ENCODE measurements at regions not wholly inside any gene's neighbourhood (a gene's known extent, or its start where the extent isn't known, plus 50 kb on each side); places are given as distances from the start of the nearest gene placed in this dataset.

GRCh38 chr10:35950226-35950625, 308.1 kb upstream of the FZD8 start:
- Histone ChIP-seq H3K9me3 (no peaks in the 10 kb centered on the region), H3K4me3 (no peak overlapping the region), H3K36me3 (replicated peaks in 1 of 2; ENCODE audit: insufficient read depth in 1 of 2, low read depth in 2 of 2) (no peaks in the 10 kb centered on the region), H3K27ac (no peak overlapping the region), H3K27me3 (no peaks in the 10 kb centered on the region), H3K4me1 (no peaks in the 10 kb centered on the region)
- TF ChIP-seq, protein P1, sequence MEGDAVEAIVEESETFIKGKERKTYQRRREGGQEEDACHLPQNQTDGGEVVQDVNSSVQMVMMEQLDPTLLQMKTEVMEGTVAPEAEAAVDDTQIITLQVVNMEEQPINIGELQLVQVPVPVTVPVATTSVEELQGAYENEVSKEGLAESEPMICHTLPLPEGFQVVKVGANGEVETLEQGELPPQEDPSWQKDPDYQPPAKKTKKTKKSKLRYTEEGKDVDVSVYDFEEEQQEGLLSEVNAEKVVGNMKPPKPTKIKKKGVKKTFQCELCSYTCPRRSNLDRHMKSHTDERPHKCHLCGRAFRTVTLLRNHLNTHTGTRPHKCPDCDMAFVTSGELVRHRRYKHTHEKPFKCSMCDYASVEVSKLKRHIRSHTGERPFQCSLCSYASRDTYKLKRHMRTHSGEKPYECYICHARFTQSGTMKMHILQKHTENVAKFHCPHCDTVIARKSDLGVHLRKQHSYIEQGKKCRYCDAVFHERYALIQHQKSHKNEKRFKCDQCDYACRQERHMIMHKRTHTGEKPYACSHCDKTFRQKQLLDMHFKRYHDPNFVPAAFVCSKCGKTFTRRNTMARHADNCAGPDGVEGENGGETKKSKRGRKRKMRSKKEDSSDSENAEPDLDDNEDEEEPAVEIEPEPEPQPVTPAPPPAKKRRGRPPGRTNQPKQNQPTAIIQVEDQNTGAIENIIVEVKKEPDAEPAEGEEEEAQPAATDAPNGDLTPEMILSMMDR (IDR thresholded peaks at IDR 0.05): no peak
- TF ChIP-seq POLR2A (IDR thresholded peaks at IDR 0.05): no peak
- 47 to 58% methylated on average over 8 of the region's 8 CpGs for WGBS, 2 donors
- DNase-seq (no peak), ATAC-seq (no peak)
- intact Hi-C loops (cut with DNase I): no loop called here

DNA sequence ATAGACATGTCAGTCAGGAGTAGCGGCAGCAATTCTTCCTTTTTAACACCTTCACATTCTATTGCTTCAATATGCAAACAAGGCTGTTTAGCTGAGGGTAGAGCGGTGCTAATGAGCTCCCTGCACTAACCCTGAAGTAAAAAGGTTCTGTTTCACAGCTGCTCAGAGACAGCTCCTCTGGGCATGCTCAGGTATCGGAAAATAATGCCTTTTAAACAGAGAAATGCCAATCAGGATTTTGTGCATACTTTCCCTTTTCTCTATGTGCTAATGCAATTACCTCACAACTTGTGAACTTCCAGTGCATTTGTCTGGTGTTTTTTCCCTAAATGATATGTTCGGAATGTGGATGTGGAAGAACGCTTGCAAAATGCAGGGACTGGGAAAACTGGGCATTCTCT, 307.7 kb upstream of the FZD8 start:
- DNase-seq: no peak
- H3K4me1 ChIP-seq: no peaks in the 10 kb centered on the region
- whole genome bisulfite sequencing, 2 donors: 41 to 49% methylated on average over 5 of the region's 5 CpGs
- TF ChIP-seq, protein P1 (IDR thresholded peaks at IDR 0.05): no peak
- no peak for TF ChIP-seq POLR2A (IDR thresholded peaks at IDR 0.05)
- no peak overlapping the region for H3K27ac ChIP-seq
- H3K36me3 ChIP-seq (replicated peaks in 1 of 2; ENCODE audit: insufficient read depth in 1 of 2, low read depth in 2 of 2): no peaks in the 10 kb centered on the region
- H3K27me3 ChIP-seq: no peaks in the 10 kb centered on the region
- intact Hi-C loops (cut with DNase I): no loop called here
- no peaks in the 10 kb centered on the region for H3K9me3 ChIP-seq
- no peak overlapping the region for H3K4me3 ChIP-seq
- no peak for ATAC-seq

DNA sequence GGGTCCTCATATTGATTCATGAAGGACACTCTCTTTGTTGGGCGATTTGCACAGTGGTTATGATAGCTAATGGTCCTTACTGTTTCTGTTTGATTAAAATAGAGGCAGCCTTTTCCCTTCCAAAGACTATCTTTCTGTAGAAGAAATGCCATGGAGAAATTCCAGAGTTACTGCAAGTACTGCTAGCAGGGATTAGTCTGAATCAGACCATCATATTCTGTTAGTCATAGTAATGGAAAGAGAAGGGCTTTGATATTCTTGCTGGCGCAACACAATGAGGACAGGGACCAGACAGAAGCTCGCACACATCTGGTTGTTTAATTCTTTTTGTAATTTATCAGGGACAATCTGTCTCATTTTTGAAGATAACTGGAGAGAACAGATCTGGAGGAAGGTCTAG, 304.5 kb upstream of the FZD8 start:
- Histone ChIP-seq H3K36me3 (replicated peaks in 1 of 2; ENCODE audit: insufficient read depth in 1 of 2, low read depth in 2 of 2) (no peaks in the 10 kb centered on the region), H3K9me3 (no peaks in the 10 kb centered on the region), H3K27ac (no peak overlapping the region), H3K4me3 (no peak overlapping the region), H3K4me1 (peaks cover 7% of the 10 kb centered on the region), H3K27me3 (no peaks in the 10 kb centered on the region)
- no peak for ATAC-seq
- WGBS, 2 donors: 60 to 70% methylated on average over 3 of the region's 3 CpGs
- DNase-seq: no peak
- intact Hi-C loops (cut with DNase I): no loop called here
- no peak for TF ChIP-seq POLR2A (IDR thresholded peaks at IDR 0.05)
- TF ChIP-seq, protein P1 (IDR thresholded peaks at IDR 0.05): no peak

GRCh38 chr10:35942057-35942456, 300.0 kb upstream of the FZD8 start:
- DNase-seq: peak in 2 of 4 donors; percentile 11 to 17
- TF ChIP-seq POLR2A (IDR thresholded peaks at IDR 0.05): no peak
- TF ChIP-seq, protein P1 (IDR thresholded peaks at IDR 0.05): no peak
- Histone ChIP-seq H3K4me1 (peaks cover 11% of the 10 kb centered on the region), H3K4me3 (no peak overlapping the region), H3K9me3 (no peaks in the 10 kb centered on the region), H3K27me3 (no peaks in the 10 kb centered on the region), H3K36me3 (replicated peaks in 1 of 2; ENCODE audit: insufficient read depth in 1 of 2, low read depth in 2 of 2) (no peaks in the 10 kb centered on the region), H3K27ac (no peak overlapping the region)
- ATAC-seq: no peak
- 78 to 86% methylated on average over 3 of the region's 3 CpGs for WGBS, 2 donors
- intact Hi-C loops (cut with DNase I): no loop called here

DNA sequence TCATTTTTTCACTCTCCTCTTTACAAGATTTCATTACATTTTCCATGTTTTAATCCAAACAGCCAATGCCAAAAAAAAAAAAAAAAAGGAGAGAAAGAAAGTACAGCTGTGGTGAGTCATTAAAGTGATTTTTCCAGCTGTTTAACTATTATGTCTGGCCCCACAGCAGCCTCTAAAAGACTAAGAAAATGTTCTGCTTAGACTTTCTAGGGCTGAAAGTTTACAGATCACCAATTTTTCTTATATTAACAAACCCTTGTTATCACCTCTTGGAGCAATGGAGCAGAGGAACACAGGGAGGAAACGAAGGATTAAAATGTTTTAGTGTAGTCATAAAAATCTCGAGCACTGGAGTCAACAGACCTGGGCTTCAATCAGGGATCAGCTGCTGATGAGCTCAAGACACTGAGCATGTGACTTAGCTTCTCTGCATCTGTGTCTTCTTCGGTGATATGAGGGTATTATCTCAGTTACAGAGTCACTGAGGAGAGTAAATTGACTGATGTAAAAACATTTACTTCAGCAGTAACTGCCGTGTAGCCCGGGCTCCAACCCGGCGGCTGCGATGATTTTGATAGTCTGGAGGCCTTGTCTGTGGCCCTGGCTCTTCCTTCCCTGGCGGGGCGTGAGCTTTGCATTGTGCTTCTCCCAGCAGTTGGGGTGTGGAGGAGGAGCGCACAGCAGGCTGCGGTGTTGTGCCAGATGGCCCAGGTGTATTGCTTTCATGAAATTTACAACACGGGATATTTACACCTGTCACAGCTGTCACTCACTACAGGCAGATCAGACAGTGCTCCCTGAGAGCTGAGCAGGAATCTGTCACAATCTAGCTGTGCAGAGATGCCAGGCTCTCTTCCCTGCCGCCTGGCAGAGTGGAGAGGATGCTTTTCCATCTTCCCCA, 298.3 kb upstream of the FZD8 start:
- peaks cover 11% of the 10 kb centered on the region for H3K4me1 ChIP-seq
- ATAC-seq (no peak), DNase-seq (no peak)
- intact Hi-C loops (cut with DNase I): no loop called here
- H3K27me3 ChIP-seq: no peaks in the 10 kb centered on the region
- no peaks in the 10 kb centered on the region for H3K36me3 ChIP-seq (replicated peaks in 1 of 2; ENCODE audit: insufficient read depth in 1 of 2, low read depth in 2 of 2)
- 48 to 62% methylated on average over 14 of the region's 14 CpGs for WGBS, 2 donors
- H3K9me3 ChIP-seq: no peaks in the 10 kb centered on the region
- H3K27ac ChIP-seq: no peak overlapping the region
- TF ChIP-seq, protein P1 (IDR thresholded peaks at IDR 0.05): no peak
- no peak for TF ChIP-seq POLR2A (IDR thresholded peaks at IDR 0.05)
- H3K4me3 ChIP-seq: no peak overlapping the region
